Ascending aorta (tissue), 2 donors: ENCODE measurements at regions not wholly inside any gene's neighbourhood (a gene's known extent, or its start where the extent isn't known, plus 50 kb on each side); places are given as distances from the start of the nearest gene placed in this dataset.
"Not testable (repeated sequence)": the region's sequence is repeated elsewhere in the genome, so short reads cannot be mapped to it uniquely, and the experiment has no call there.

Experiments used
- DNase-seq, 2 donors: peaks; one replicate each; pipeline ENCODE4 v3.0.0-alpha.2; 2019; ENCODE audit warnings: low spot score in 2 of 2
- H3K27ac ChIP-seq, 2 donors: fragments of 200-600 bp; sonication (generic); one replicate each; pipeline ENCODE4 v1.5.1; 2016 to 2017; ENCODE audit warnings: mild to moderate bottlenecking in 1 of 2
- H3K27me3 ChIP-seq: fragments of 200-600 bp; sonication (generic); one replicate; pipeline ENCODE4 v1.5.1; 2017
- H3K36me3 ChIP-seq, 2 donors: fragments of 200-600 bp; sonication (generic); one replicate each; pipeline ENCODE4 v1.5.1; 2016
- H3K4me1 ChIP-seq, 2 donors: fragments of 200-600 bp; sonication (generic); one replicate each; pipeline ENCODE4 v1.5.1; 2016 to 2017; ENCODE audit warnings: mild to moderate bottlenecking in 1 of 2
- H3K4me3 ChIP-seq, 2 donors: fragments of 200-600 bp; sonication (generic); one replicate each; pipeline ENCODE4 v1.5.1; 2016 to 2017; ENCODE audit warnings: mild to moderate bottlenecking in 1 of 2
- H3K9me3 ChIP-seq, 2 donors: fragments of 200-600 bp; sonication (generic); one replicate each; pipeline ENCODE4 v1.5.1; 2016
- CTCF ChIP-seq, 3 experiments: fragments of 200-600 bp in 2 of 3; fragments of 450-650 bp in 1 of 3; sonication (generic) in 2 of 3; IDR thresholded peaks; one replicate each; pipeline ENCODE4 v1.5.1; 2016 to 2019; ENCODE audit warnings: antibody characterized with exemption in 3 of 3, mild to moderate bottlenecking in 1 of 3, moderate library complexity in 1 of 3
- intact Hi-C: fragments of 100-400 bp; cut with DNase I; formaldehyde crosslinking; loops from one replicate; pipeline ENCODE4 v1.15.1; 2023

- H3K9me3 ChIP-seq = peaks cover 0 to 19% of the 10 kb centered on the region in 2 donors
- H3K4me3 ChIP-seq = no peak overlapping the region
- DNase-seq = no peak
- no peak for TF ChIP-seq CTCF (IDR thresholded peaks at IDR 0.05)
- no peaks in the 10 kb centered on the region for H3K4me1 ChIP-seq
- no peaks in the 10 kb centered on the region for H3K36me3 ChIP-seq
- H3K27ac ChIP-seq = no peak overlapping the region
- no peaks in the 10 kb centered on the region for H3K27me3 ChIP-seq
- intact Hi-C loops = no loop called here
Observed at GRCh38 chr10:125235093-125236069, 75.0 kb upstream of the CTBP2 start.

DNA sequence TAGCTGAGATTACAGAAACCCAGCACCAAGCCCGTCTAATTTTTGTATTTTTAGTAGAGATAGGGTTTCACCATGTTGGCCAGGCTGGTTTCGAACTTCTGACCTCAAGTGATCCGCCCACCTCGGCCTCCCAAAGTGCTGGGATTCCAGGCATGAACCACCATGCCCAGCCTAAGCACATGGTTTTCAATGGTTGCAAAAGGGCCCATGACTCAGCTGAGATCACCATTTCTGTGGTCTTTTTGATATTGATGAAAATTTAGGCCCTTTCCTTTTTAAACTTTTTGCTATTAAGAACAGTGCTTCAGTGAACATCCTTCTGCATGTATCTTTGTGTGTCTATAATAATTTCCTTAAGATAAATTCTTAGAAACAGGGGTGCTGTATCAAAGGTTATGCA, 74.2 kb upstream of the CTBP2 start:
- DNase-seq, H3K27ac ChIP-seq, H3K36me3 ChIP-seq, H3K4me3 ChIP-seq, intact Hi-C loops, H3K27me3 ChIP-seq, H3K4me1 ChIP-seq: not testable (repeated sequence)
- peaks cover 0 to 19% of the 10 kb centered on the region in 2 donors for H3K9me3 ChIP-seq

GRCh38 chr10:125233726-125234125, 73.4 kb upstream of the CTBP2 start:
- H3K9me3 ChIP-seq = peaks cover 0 to 14% of the 10 kb centered on the region in 2 donors
- no peak for TF ChIP-seq CTCF (IDR thresholded peaks at IDR 0.05)
- no peak overlapping the region for H3K27ac ChIP-seq
- no peaks in the 10 kb centered on the region for H3K36me3 ChIP-seq
- no peaks in the 10 kb centered on the region for H3K27me3 ChIP-seq
- DNase-seq = no peak
- H3K4me1 ChIP-seq = no peaks in the 10 kb centered on the region
- no peak overlapping the region for H3K4me3 ChIP-seq
- intact Hi-C loops = no loop called here

DNA sequence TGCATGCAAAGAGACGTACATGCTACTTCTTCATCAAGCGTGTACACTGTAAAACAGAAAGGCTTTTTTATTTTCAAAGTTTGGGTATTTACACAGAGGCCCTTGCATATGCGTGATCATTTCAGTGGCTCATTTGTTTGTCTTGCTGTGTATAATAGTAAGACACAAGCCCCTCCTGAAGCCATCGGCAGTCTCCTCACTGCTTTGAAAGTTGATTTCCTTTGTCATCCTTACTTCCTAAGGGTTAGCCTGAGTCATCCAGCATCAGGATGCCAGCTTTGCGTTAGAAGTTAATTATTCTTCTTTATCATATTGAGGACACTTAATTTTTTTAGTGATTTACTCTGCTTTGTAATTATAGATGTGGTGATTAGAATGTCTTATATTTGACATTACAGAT, 72.5 kb upstream of the CTBP2 start:
- H3K4me3 ChIP-seq = no peak overlapping the region
- H3K36me3 ChIP-seq = no peaks in the 10 kb centered on the region
- no peaks in the 10 kb centered on the region for H3K27me3 ChIP-seq
- no peaks in the 10 kb centered on the region for H3K4me1 ChIP-seq
- H3K9me3 ChIP-seq = peaks cover 0 to 5% of the 10 kb centered on the region in 2 donors
- no peak for DNase-seq
- no peak overlapping the region for H3K27ac ChIP-seq
- intact Hi-C loops = no loop called here
- TF ChIP-seq CTCF (IDR thresholded peaks at IDR 0.05) = no peak

- Histone ChIP-seq H3K4me1 (no peaks in the 10 kb centered on the region), H3K36me3 (no peaks in the 10 kb centered on the region), H3K27ac (no peak overlapping the region), H3K4me3 (no peak overlapping the region), H3K9me3 (no peaks in the 10 kb centered on the region), H3K27me3 (no peaks in the 10 kb centered on the region)
- TF ChIP-seq CTCF (IDR thresholded peaks at IDR 0.05) = no peak
- intact Hi-C loops = no loop called here
- no peak for DNase-seq
Observed at GRCh38 chr10:125231813-125232475, 71.6 kb upstream of the CTBP2 start.
